ENCODE measurements at regions not wholly inside any gene's neighbourhood (a gene's known extent, or its start where the extent isn't known, plus 50 kb on each side); places are given as distances from the start of the nearest gene placed in this dataset.

DNA sequence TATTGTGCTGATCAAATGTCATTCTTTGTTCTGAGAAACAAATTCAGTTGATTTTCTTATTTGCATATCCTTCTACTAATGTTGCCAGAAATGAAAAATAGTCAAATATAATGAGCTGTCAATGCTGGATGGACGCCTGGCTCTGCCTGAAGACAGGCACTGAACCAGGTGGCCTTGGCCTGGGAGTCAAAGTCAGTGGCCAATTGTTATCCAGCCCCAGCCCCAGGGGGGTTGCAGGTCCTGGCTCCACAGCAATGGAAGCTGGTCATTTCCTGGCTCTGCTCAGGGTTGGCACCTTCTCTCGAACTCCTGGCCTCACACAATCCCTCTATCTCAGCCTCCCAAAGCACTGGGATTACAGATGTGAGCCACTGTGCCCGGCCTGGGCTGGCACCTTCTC, 176.8 kb upstream of the GLI2 start (continued):
- TF ChIP-seq, protein P1, sequence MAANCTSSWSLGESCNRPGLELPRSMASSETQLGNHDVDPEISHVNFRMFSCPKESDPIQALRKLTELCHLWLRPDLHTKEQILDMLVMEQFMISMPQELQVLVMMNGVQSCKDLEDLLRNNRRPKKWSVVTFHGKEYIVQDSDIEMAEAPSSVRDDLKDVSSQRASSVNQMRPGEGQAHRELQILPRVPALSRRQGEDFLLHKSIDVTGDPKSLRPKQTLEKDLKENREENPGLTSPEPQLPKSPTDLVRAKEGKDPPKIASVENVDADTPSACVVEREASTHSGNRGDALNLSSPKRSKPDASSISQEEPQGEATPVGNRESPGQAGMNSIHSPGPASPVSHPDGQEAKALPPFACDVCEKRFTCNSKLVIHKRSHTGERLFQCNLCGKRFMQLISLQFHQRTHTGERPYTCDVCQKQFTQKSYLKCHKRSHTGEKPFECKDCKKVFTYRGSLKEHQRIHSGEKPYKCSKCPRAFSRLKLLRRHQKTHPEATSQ (CRISPR knock-in tag; IDR thresholded peaks at IDR 0.05; ENCODE audit: borderline replicate concordance), result no peak
- TF ChIP-seq FOXJ3 (CRISPR knock-in tag; IDR thresholded peaks at IDR 0.05; ENCODE audit: borderline replicate concordance) (no peak), HNF4G (IDR thresholded peaks at IDR 0.05; ENCODE audit: borderline replicate concordance, low read depth, low read length) (no peak), HNF4G (CRISPR knock-in tag; IDR thresholded peaks at IDR 0.05; ENCODE audit: borderline replicate concordance, low read depth) (no peak), ATF1 (CRISPR knock-in tag; IDR thresholded peaks at IDR 0.05) (no peak), ZNF747 (CRISPR knock-in tag; IDR thresholded peaks at IDR 0.05; ENCODE audit: borderline replicate concordance) (no peak), RXRA (CRISPR knock-in tag; IDR thresholded peaks at IDR 0.05) (0 out of 2 replicates have a peak, but pooled peaks have one; percentile 28), ZNF552 (CRISPR knock-in tag; IDR thresholded peaks at IDR 0.05; ENCODE audit: borderline replicate concordance) (no peak), TBX2 (CRISPR knock-in tag; IDR thresholded peaks at IDR 0.05; ENCODE audit: borderline replicate concordance) (no peak), MEIS1 (CRISPR knock-in tag; IDR thresholded peaks at IDR 0.05; ENCODE audit: borderline replicate concordance) (no peak), ZNF776 (CRISPR knock-in tag; IDR thresholded peaks at IDR 0.05) (no peak), TBP (CRISPR knock-in tag; IDR thresholded peaks at IDR 0.05) (no peak), ZNF567 (CRISPR knock-in tag; IDR thresholded peaks at IDR 0.05; ENCODE audit: borderline replicate concordance) (no peak), MTA1 (CRISPR knock-in tag; IDR thresholded peaks at IDR 0.05; ENCODE audit: borderline replicate concordance) (no peak), AGO1 (IDR thresholded peaks at IDR 0.05; ENCODE audit: low read depth, low read length, poor library complexity, severe bottlenecking) (no peak), ZSCAN25 (CRISPR knock-in tag; IDR thresholded peaks at IDR 0.05) (no peak), MIER3 (CRISPR knock-in tag; IDR thresholded peaks at IDR 0.05; ENCODE audit: borderline replicate concordance) (no peak)
